Sciatic nerve (tissue), 2 donors: ENCODE measurements at regions not wholly inside any gene's neighbourhood (a gene's known extent, or its start where the extent isn't known, plus 50 kb on each side); places are given as distances from the start of the nearest gene placed in this dataset.
"Not testable (repeated sequence)": the region's sequence is repeated elsewhere in the genome, so short reads cannot be mapped to it uniquely, and the experiment has no call there.

Source experiments
- ATAC-seq: fragments of 200-7000 bp; cut with Tn5 transposase; one replicate; pipeline ENCODE4 v1.9.1; 2020; ENCODE audit warnings: mild to moderate bottlenecking, moderate library complexity
- DNase-seq: peaks from one replicate; pipeline ENCODE4 v3.0.0-alpha.2; 2020; ENCODE audit warnings: low spot score
- intact Hi-C: fragments of 100-400 bp; cut with DNase I; formaldehyde crosslinking; loops from one replicate; pipeline ENCODE4 v1.14.2; 2022
- donor health status: DM: no; HTN: no; CAD: no.
- donor health status: DM: no; HTN: no; CAD: no.

GRCh38 chr10:3395458-3395861, 222.9 kb upstream of the PITRM1 start:
- intact Hi-C loops, result no loop called here
- no peak for ATAC-seq
- peak; percentile 45 for DNase-seq

GRCh38 chr10:3395041-3395440, 222.5 kb upstream of the PITRM1 start:
- DNase-seq, result no peak
- no peak for ATAC-seq
- intact Hi-C loops, result no loop called here

- intact Hi-C loops, result no loop called here
- DNase-seq (no peak), ATAC-seq (no peak)
Measured at GRCh38 chr10:3393958-3394357, 221.4 kb upstream of the PITRM1 start.

GRCh38 chr10:3391657-3392056, 219.1 kb upstream of the PITRM1 start:
- ATAC-seq (no peak), DNase-seq (no peak)
- intact Hi-C loops, result no loop called here

- intact Hi-C loops, result no loop called here
- ATAC-seq, result peak; percentile 70
Measured at GRCh38 chr10:3389130-3389529, 216.5 kb upstream of the PITRM1 start.

GRCh38 chr10:3385487-3385886, 212.9 kb upstream of the PITRM1 start:
- no peak for DNase-seq
- no peak for ATAC-seq
- intact Hi-C loops, result no loop called here

More at GRCh38 chr10:3389130-3389529, 216.5 kb upstream of the PITRM1 start:
- no peak for DNase-seq

- ATAC-seq (no peak), DNase-seq (no peak)
- intact Hi-C loops, result no loop called here
Measured at GRCh38 chr10:3382092-3382491, 209.5 kb upstream of the PITRM1 start.

- DNase-seq (no peak), ATAC-seq (no peak)
- intact Hi-C loops, result no loop called here
Measured at GRCh38 chr10:3380406-3381050, 207.9 kb upstream of the PITRM1 start.

- no peak for ATAC-seq
- no peak for DNase-seq
- intact Hi-C loops, result no loop called here
Measured at GRCh38 chr10:3376631-3377030, 204.0 kb upstream of the PITRM1 start.

- intact Hi-C loops, result no loop called here
- DNase-seq (no peak), ATAC-seq (no peak)
Measured at GRCh38 chr10:3375505-3375904, 202.9 kb upstream of the PITRM1 start.

GRCh38 chr10:3374914-3375313, 202.3 kb upstream of the PITRM1 start:
- DNase-seq (no peak), ATAC-seq (no peak)
- intact Hi-C loops, result no loop called here

- intact Hi-C loops, ATAC-seq, DNase-seq: not testable (repeated sequence)
Measured at GRCh38 chr10:3373374-3374027, 200.9 kb upstream of the PITRM1 start.

GRCh38 chr10:3372281-3372680, 199.7 kb upstream of the PITRM1 start:
- DNase-seq (no peak), ATAC-seq (peak; percentile 50)
- intact Hi-C loops, result no loop called here

- ATAC-seq, DNase-seq, intact Hi-C loops: not testable (repeated sequence)
Measured at GRCh38 chr10:3371624-3372023, 199.0 kb upstream of the PITRM1 start.

GRCh38 chr10:3366735-3367405, 194.3 kb upstream of the PITRM1 start:
- ATAC-seq (no peak), DNase-seq (no peak)
- intact Hi-C loops, result no loop called here

- DNase-seq (no peak), ATAC-seq (no peak)
- intact Hi-C loops, result no loop called here
Measured at GRCh38 chr10:3366043-3366442, 193.5 kb upstream of the PITRM1 start.

- DNase-seq (no peak), ATAC-seq (no peak)
- intact Hi-C loops, result no loop called here
Measured at GRCh38 chr10:3365630-3366029, 193.0 kb upstream of the PITRM1 start.

- no peak for ATAC-seq
- DNase-seq, result no peak
- intact Hi-C loops, result no loop called here
Measured at GRCh38 chr10:3364768-3365480, 192.3 kb upstream of the PITRM1 start.

GRCh38 chr10:3363311-3364045, 190.9 kb upstream of the PITRM1 start:
- intact Hi-C loops, result no loop called here
- ATAC-seq, result no peak
- no peak for DNase-seq
